Spleen (tissue), 7 donors: ENCODE measurements at regions not wholly inside any gene's neighbourhood (a gene's known extent, or its start where the extent isn't known, plus 50 kb on each side); places are given as distances from the start of the nearest gene placed in this dataset.

ENCODE experiments used
- CTCF ChIP-seq, 11 experiments: fragments of 200-600 bp in 7 of 11; fragments of 450-650 bp in 4 of 11; sonication (generic) in 4 of 11; IDR thresholded peaks in 8 of 11; conservative IDR thresholded peaks in 3 of 11; 1 replicate in 7 of 11; 2 replicates in 4 of 11; pipeline versions ENCODE4 v1.4.0 to v1.8.0; 2016 to 2021; ENCODE audit warnings: antibody characterized with exemption in 11 of 11, inconsistent platforms in 4 of 11, mild to moderate bottlenecking in 1 of 11
- POLR2A ChIP-seq, 3 donors: fragments of 450-650 bp; IDR thresholded peaks; one replicate each; pipeline ENCODE4 v1.5.1; 2017; ENCODE audit warnings: antibody characterized with exemption in 3 of 3, mild to moderate bottlenecking in 1 of 3
- donor health status: DM: no; HTN: no; CAD: no; lungs with moderate emphysema.
- donor health status: DM: no; HTN: no; CAD: no.
- donor health status: DM: no; HTN: no; CAD: no.

DNA sequence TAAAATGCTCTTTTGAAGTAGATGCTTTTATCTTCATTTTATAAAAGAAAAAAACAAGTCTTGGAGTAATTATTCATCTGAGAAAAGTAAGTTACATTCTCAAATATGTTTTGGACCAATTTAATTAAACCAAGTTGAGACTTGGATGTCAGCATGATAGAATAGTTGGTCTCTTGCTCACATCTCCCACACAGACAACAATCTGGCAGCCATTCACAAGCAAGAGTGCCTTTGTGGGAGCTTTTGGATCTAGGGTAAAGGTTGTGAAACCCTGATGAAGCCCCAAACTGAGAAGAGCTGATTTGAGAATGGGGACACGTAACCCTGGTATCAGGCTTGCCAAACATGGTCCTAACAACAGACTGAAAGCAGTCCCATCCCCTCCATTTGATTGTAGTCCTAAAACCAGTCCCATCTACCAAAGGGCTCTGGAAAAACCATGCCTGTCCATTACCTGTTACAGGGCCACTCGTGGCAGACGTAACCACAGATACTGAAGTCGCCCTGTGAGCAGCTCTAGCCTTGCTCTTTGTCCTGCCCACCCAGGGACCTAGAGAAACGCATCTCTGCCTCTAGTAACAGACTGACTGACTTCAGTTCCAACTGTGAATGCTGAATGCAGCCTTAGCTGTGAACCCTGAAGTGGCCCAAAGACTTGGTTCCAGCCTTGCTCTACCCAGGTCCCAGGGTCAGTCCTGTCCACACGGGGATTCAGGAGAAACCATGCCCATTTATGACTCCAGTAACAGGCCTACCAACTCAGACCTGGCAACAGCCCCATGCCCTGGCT lies 145.5 kb upstream of the SYNPR start:
- no peak for TF ChIP-seq CTCF (IDR thresholded peaks at IDR 0.05 in 8 of 11, conservative IDR thresholded peaks at IDR 0.05 in 3 of 11)
- TF ChIP-seq POLR2A (IDR thresholded peaks at IDR 0.05) = no peak
